ENCODE measurements at regions not wholly inside any gene's neighbourhood (a gene's known extent, or its start where the extent isn't known, plus 50 kb on each side); places are given as distances from the start of the nearest gene placed in this dataset.

- no peak for DNase-seq (ENCODE audit: low spot score)
Measured at GRCh38 chr5:129341306-129341705, 118.8 kb upstream of the ADAMTS19 start.

DNA sequence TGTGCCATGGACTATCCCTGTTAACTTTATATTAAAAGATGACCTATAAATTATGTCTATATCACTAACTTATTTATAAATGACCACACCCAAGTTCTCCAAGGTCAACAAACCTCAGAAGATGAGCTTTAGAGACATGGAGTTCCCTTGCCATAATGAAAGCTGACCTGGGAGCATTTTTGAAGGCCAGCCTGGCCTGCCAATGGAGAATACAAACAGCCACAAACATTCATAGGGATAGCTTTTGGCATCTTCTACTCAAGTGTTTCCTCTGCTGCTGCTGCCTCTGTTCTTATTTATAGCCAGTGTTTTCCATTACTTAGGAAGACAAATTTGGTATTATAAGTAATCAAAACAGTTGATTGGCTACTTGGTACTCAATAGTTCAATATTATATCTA, 117.3 kb upstream of the ADAMTS19 start:
- no peak for DNase-seq (ENCODE audit: low spot score)

DNA sequence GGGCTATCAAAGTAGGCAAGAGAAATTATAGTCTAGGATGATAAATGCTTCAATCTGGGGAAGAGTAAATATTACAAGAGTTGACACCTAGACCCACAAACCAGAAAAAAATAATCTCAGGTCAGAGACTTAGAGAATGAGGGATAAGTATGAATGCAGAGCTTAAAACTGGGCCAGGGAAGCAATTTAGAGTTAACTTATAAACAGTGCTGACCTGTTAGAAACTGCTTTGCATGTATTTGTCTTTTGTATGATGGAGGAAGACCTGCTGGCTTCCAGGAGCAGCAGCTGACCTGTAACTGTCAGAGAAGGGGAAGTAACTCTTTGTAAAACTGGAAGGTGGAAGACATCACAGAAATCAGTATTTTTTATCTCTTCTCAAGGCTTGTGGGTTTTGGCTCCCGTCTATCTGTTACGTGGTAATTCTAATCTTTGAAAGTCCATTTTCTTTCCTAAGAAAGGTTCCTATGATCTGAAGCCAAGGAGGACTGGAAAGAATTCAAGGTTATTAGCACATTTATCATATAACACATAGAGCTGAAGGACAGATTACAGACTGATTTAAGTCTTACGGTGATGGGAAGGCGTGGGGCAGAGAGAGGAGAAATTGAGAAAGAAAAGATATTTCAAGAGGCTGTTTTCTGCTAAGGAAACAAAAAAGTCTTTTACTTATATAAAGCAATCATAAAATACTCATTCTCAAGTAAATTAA, 114.7 kb upstream of the ADAMTS19 start:
- DNase-seq (ENCODE audit: low spot score), result no peak

GRCh38 chr5:129356846-129357245, 103.3 kb upstream of the ADAMTS19 start:
- DNase-seq (ENCODE audit: low spot score), result no peak

DNA sequence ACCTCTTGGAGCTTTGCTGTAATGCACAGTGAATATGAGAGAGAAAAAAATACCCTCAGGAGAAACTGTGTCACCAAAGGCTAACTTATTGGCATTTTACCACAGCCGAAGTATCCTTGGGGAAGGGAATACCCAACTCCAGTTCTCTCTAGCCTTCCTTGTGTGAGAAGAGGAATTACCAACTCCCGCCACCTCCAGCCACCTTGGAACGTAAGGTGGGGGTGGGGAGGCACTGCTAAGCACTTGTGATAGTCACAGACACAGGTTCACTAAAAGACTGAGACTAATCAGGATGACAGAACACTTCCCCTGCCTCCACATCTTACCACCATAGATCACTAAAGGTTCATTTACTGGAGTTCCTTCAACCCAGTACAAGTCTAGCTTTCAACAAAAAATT, 102.0 kb upstream of the ADAMTS19 start:
- DNase-seq (ENCODE audit: low spot score), result no peak

DNA sequence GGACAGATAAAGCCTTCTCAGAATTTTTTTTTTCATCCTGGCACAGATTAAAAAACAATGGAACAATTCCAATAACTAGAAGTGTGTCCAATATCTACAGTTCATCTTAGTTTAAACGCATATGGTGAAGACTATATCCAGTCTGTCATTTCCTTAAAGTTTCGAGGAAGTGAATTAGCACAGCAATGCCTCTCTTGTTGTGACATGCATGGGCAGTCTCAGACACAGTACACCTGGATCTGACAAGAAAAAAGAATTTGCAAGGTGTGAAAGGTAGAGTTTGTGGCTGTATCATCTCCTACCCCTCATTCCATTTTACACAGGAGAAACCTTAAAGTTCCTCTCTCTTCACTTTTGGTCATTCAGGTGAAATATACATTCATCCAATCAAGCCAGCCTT, 100.6 kb upstream of the ADAMTS19 start:
- DNase-seq (ENCODE audit: low spot score), result no peak

- DNase-seq (ENCODE audit: low spot score), result no peak
Measured at GRCh38 chr5:129361441-129362025, 98.6 kb upstream of the ADAMTS19 start.

GRCh38 chr5:129362456-129362855, 97.6 kb upstream of the ADAMTS19 start:
- no peak for DNase-seq (ENCODE audit: low spot score)

- DNase-seq (ENCODE audit: low spot score), result no peak
Measured at GRCh38 chr5:129363991-129364390, 96.1 kb upstream of the ADAMTS19 start.

DNA sequence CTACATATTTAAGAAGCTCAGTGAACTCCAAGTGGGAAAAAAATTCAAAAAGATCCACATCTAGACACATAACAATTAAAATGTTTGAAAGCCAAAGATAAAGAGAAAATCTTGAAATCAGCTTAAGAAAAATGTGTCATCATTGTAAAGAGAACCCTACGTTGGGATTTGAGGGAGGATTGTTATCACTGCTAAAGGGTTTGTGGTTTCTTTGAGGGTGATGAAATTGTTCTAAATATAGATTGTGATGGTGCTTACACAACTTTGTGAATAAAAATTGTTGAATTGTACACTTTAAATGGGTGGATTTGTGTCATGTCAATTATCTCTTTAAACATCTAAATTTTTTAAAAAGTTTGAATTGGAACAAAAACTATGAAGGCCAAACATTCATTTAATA, 92.2 kb upstream of the ADAMTS19 start:
- no peak for DNase-seq (ENCODE audit: low spot score)

- no peak for DNase-seq (ENCODE audit: low spot score)
Measured at GRCh38 chr5:129372025-129372424, 88.1 kb upstream of the ADAMTS19 start.

GRCh38 chr5:129377504-129377903, 82.6 kb upstream of the ADAMTS19 start:
- DNase-seq (ENCODE audit: low spot score), result peak; percentile 59

- DNase-seq (ENCODE audit: low spot score), result peak; percentile 14
Measured at GRCh38 chr5:129378961-129379360, 81.1 kb upstream of the ADAMTS19 start.

DNA sequence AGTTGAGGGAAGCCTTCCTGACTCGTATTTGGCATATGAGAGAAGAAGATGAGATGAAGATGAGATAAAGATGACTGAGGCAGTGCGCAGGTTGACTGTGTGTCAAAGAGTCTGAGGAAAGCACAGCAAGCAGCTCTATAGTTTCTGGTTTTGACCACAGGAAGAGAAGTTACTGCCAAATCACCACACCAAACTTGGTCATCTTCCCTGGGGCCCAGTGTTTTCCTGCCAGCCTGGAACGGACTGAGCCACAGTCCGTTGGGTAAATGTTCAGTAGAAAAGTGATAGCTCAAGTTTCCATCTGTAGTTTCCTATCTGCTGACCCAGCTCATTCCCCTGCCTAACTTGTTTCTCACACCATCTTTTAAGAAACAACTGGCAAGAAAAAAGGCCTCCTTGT, 80.7 kb upstream of the ADAMTS19 start:
- no peak for DNase-seq (ENCODE audit: low spot score)

GRCh38 chr5:129382921-129383672, 77.0 kb upstream of the ADAMTS19 start:
- no peak for DNase-seq (ENCODE audit: low spot score)

- DNase-seq (ENCODE audit: low spot score), result no peak
Measured at GRCh38 chr5:129384193-129384592, 75.9 kb upstream of the ADAMTS19 start.

DNA sequence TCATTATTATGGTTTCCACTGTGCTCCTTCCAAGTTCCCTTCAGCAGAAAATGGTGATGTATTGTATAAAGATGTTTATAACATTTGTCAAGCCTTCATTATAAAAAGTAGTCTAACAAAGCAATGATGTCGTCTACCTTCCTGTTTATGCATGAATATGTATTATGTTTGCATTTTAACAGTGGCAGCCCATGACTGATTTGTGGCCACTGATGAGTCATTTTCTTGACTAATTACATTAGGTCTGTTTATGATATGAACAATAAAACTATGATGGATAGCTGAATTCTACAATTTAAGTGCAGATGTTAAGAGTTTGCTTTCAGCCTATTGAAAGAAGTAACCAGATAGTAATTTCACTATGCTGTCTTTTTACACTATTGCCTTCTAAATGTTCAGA, 75.4 kb upstream of the ADAMTS19 start:
- DNase-seq (ENCODE audit: low spot score), result no peak

- no peak for DNase-seq (ENCODE audit: low spot score)
Measured at GRCh38 chr5:129387944-129388343, 72.2 kb upstream of the ADAMTS19 start.

GRCh38 chr5:129392681-129393080, 67.4 kb upstream of the ADAMTS19 start:
- no peak for DNase-seq (ENCODE audit: low spot score)

- no peak for DNase-seq (ENCODE audit: low spot score)
Measured at GRCh38 chr5:129395247-129395646, 64.9 kb upstream of the ADAMTS19 start.

DNA sequence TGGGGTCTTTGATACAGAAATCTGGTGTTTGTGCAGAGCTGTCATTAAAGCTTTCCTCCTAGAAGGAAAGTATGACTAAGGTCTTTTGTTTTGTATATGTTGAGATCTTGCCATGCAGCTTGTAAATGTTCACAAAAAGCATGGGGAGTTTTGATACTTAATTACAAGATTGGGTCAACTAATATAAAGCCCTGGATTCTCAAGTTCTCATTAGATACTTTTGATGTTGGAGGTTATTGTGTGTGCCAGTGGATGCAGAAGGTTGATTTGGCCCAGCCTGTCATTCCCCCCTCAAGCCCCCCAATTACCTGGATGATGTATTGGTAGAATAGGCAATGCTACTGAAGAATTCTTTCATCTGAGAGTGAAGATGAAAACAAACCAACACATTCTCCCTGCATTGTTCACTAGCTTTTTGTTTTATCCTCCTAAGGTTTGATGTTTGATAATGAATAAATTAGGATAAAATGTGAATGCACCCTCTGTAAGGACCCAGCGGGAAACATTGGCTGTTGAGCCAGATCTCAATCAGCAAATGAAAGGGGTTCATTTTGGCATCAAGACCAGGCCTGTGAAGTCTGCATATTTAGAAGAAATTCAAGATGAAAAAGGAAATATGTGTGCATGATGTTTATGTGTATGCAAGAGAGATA, 61.9 kb upstream of the ADAMTS19 start:
- no peak for DNase-seq (ENCODE audit: low spot score)

DNA sequence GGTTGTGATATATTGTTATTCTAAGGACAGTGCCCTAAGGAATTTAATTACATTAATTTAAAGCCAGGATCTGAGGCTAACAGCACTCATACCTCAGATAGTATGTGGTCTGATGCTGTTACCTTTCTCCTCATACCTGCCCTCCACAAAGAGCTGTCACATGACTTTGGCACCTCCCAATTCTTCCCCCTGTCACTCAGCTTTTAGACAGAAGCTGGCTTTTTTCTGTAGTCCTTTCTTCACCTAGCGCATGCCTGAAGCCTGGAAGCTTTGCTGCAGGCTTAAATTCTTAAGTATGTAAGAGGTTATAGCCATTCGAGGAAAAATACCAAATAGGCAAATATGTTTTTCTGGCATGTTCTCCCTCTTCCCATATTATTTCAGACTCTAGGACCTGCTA, 61.0 kb upstream of the ADAMTS19 start:
- DNase-seq (ENCODE audit: low spot score), result no peak

All from mucosa of gallbladder (tissue), 1 donor.